A549 (cell line): ENCODE measurements at regions not wholly inside any gene's neighbourhood (a gene's known extent, or its start where the extent isn't known, plus 50 kb on each side); places are given as distances from the start of the nearest gene placed in this dataset.

ENCODE experiments used
- ATAC-seq, 2 experiments: fragments of 200-7000 bp in 1 of 2; fragments of >200 bp in 1 of 2; cut with Nextera tagmentation in 1 of 2; cut with Tn5 transposase in 1 of 2; 3 replicates each; pipeline versions ENCODE4 v1.8.0 to v1.9.1; 2018 to 2020; ENCODE audit warnings: mild to moderate bottlenecking in 1 of 2, moderate library complexity in 1 of 2
- CTCF ChIA-PET: fragments of 300-600 bp; sonication (Branson Sonifier 250); formaldehyde crosslinking; extraction: SDS; loops from one replicate; lab custom pipeline; 2021; ENCODE audit warnings: antibody characterized with exemption, inconsistent platforms; lab: Yijun Ruan, JAX
- POLR2A ChIA-PET: fragments of 350-600 bp; formaldehyde crosslinking; extraction: SDS; loops from one replicate; lab custom pipeline; 2021; ENCODE audit warnings: antibody characterized with exemption, inconsistent platforms; lab: Yijun Ruan, JAX
- DNase-seq, 2 experiments: peaks; one replicate each; pipeline versions ENCODE4 v3.0.0 to v3.0.0-alpha.2; 2011 to 2016; ENCODE audit warnings: low read depth in 1 of 2, low spot score in 1 of 2
- FAIRE-seq: peaks from 2 replicates; lab custom pipeline; 2011; peaks lifted over from hg19 to GRCh38; lab: Jason Lieb, UNC
- H3K27ac ChIP-seq, 2 experiments: fragments of >200 bp; sonication (Bioruptor Twin); formaldehyde crosslinking; 3 replicates each; pipeline ENCODE4 v1.5.1; 2016 to 2017
- H3K4me1 ChIP-seq: fragments of >200 bp; sonication (Bioruptor Twin); formaldehyde crosslinking; 3 replicates; pipeline ENCODE4 v1.6.1; 2016
- H3K4me2 ChIP-seq: fragments of >200 bp; sonication (Bioruptor Twin); formaldehyde crosslinking; 3 replicates; pipeline ENCODE4 v1.6.1; 2016
- H3K4me3 ChIP-seq: fragments of >200 bp; sonication (Bioruptor Twin); formaldehyde crosslinking; 3 replicates; pipeline ENCODE4 v1.5.1; 2016
- H3K9me3 ChIP-seq: fragments of >200 bp; sonication (Bioruptor Twin); formaldehyde crosslinking; 3 replicates; pipeline ENCODE4 v1.6.1; 2016
- BHLHE40 ChIP-seq: IDR thresholded peaks from 2 replicates; pipeline ENCODE4 v1.6.1; 2012; ENCODE audit warnings: low read depth, low read length, inconsistent platforms
- CBX8 ChIP-seq: fragments of 200-600 bp; sonication (generic); IDR thresholded peaks from 2 replicates; pipeline ENCODE4 v1.6.1; 2016
- EHMT2 ChIP-seq: fragments of 200-600 bp; sonication (generic); IDR thresholded peaks from 2 replicates; pipeline ENCODE4 v1.6.1; 2016; ENCODE audit warnings: antibody characterized with exemption, low read depth, mild to moderate bottlenecking, moderate library complexity
- ESRRA ChIP-seq: fragments of 150-350 bp; IDR thresholded peaks from 2 replicates; pipeline ENCODE4 v1.6.1; 2014; ENCODE audit warnings: mild to moderate bottlenecking, low read length, borderline replicate concordance
- GATA3 ChIP-seq: IDR thresholded peaks from 2 replicates; pipeline ENCODE4 v1.6.1; 2012; ENCODE audit warnings: borderline replicate concordance
- HEYL ChIP-seq: fragments of 250-450 bp; sonication (Bioruptor Pico); IDR thresholded peaks from 2 replicates; pipeline ENCODE4 v1.8.0; 2021; ENCODE audit warnings: mild to moderate bottlenecking, moderate library complexity
- HOXA7 ChIP-seq: fragments of 250-450 bp; sonication (Bioruptor Pico); IDR thresholded peaks from 2 replicates; pipeline ENCODE4 v1.5.0; 2020; ENCODE audit warnings: mild to moderate bottlenecking, moderate library complexity
- HOXB5 ChIP-seq: fragments of 250-450 bp; sonication (Bioruptor Pico); IDR thresholded peaks from 2 replicates; pipeline ENCODE4 v1.5.0; 2020; ENCODE audit warnings: mild to moderate bottlenecking, moderate library complexity
- KDM1A ChIP-seq: fragments of 200-600 bp; sonication (generic); IDR thresholded peaks from 2 replicates; pipeline ENCODE4 v1.6.1; 2016; ENCODE audit warnings: low read depth, mild to moderate bottlenecking
- MAFK ChIP-seq: fragments of 450-650 bp; IDR thresholded peaks from 2 replicates; pipeline ENCODE4 v1.6.1; 2014; ENCODE audit not compliant: partially characterized antibody
- NPAS2 ChIP-seq: fragments of 250-450 bp; sonication (Bioruptor Pico); IDR thresholded peaks from 2 replicates; pipeline ENCODE4 v1.8.0; 2022; ENCODE audit warnings: mild to moderate bottlenecking, moderate library complexity, borderline replicate concordance
- NR3C1 ChIP-seq: fragments of >200 bp; sonication (Bioruptor Twin); formaldehyde crosslinking; IDR thresholded peaks from 3 replicates; pipeline ENCODE4 v1.6.1; 2017
- PHF8 ChIP-seq: fragments of 200-600 bp; sonication (generic); IDR thresholded peaks from 2 replicates; pipeline ENCODE4 v1.6.1; 2016; ENCODE audit warnings: low read depth, mild to moderate bottlenecking, antibody characterized with exemption, moderate library complexity, borderline replicate concordance
- POLR2AphosphoS2 ChIP-seq: conservative IDR thresholded peaks from 2 replicates; pipeline ENCODE4 v1.6.1; 2012; ENCODE audit warnings: low read length, improper control_type of control experiment, inconsistent platforms
- RNF2 ChIP-seq: fragments of 200-600 bp; sonication (generic); IDR thresholded peaks from 2 replicates; pipeline ENCODE4 v1.6.1; 2016; ENCODE audit warnings: low read depth, mild to moderate bottlenecking, antibody characterized with exemption, moderate library complexity, borderline replicate concordance
- SMC3 ChIP-seq: fragments of >200 bp; sonication (Bioruptor Twin); formaldehyde crosslinking; IDR thresholded peaks from 3 replicates; pipeline ENCODE4 v1.6.1; 2018; ENCODE audit warnings: inconsistent platforms
- SREBF2 ChIP-seq: fragments of 450-650 bp; IDR thresholded peaks from 2 replicates; pipeline ENCODE4 v1.6.1; 2014; ENCODE audit warnings: mild to moderate bottlenecking, moderate library complexity
- ZNF302 ChIP-seq: fragments of 250-450 bp; sonication (Bioruptor Pico); IDR thresholded peaks from 2 replicates; pipeline ENCODE4 v1.9.0; 2021; ENCODE audit warnings: inconsistent platforms, mild to moderate bottlenecking, moderate library complexity
- WGBS: methylation state at CpG from one replicate; pipeline ENCODE4 v1.1.6; 2017; ENCODE audit errors: missing lambda C conversion rate; 5-methylcytosine and 5-hydroxymethylcytosine counted together
- TF ChIP-seq, protein P1 (sequence below): IDR thresholded peaks from 2 replicates; pipeline ENCODE4 v1.6.1; 2012
- TF ChIP-seq, protein P2 (sequence below): IDR thresholded peaks from 2 replicates; pipeline ENCODE4 v1.6.1; 2012; ENCODE audit warnings: low read depth, borderline replicate concordance
- TF ChIP-seq, protein P3 (sequence below): fragments of 200-600 bp; sonication (generic); IDR thresholded peaks from 2 replicates; pipeline ENCODE4 v1.6.1; 2016; ENCODE audit warnings: antibody characterized with exemption, mild to moderate bottlenecking, moderate library complexity
- TF ChIP-seq, protein P4 (sequence below): fragments of 450-650 bp; IDR thresholded peaks from 2 replicates; pipeline ENCODE4 v1.6.1; 2014; ENCODE audit warnings: antibody characterized with exemption
- TF ChIP-seq, protein P5 (sequence below): fragments of 150-350 bp; IDR thresholded peaks from 2 replicates; pipeline ENCODE4 v1.6.1; 2014; ENCODE audit warnings: low read depth, mild to moderate bottlenecking, low read length

DNA sequence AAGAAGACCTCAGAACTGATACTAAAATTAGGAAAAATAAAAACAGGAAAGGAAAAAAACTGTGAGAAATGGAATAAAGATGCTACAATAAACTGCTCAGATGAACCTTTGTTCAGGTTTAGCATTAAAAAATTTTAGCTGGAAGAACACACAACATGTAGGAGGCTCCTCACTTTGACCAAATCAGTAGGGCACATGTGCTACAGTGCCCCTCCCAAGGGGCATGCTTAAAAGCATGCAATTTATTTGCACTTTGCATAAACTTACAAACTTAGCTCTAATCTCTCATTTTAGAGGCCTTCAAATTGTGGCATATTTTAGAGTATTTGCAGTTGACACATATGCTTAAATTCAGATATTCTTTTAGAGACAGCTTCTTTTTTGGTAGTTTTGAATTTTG lies 570.2 kb downstream of the UTRN start:
- Histone ChIP-seq H3K4me2 (no peak overlapping the region), H3K4me3 (no peak overlapping the region), H3K9me3 (no peaks in the 10 kb centered on the region)
- ChIA-PET CTCF (interaction anchor here (0.6 to 1.6 kb wide), 2 partner anchors 13 to 119 kb away, joined by 3 to 5 read pairs; no protein-coding TSS in a partner anchor), POLR2A (no interaction called here)
- ATAC-seq (no peak), FAIRE-seq (no peak), DNase-seq (no peak)
- TF ChIP-seq CBX8 = no peak
- TF ChIP-seq SREBF2 = no peak
- no peak for TF ChIP-seq HOXA7 (CRISPR knock-in tag)
- no peak for TF ChIP-seq EHMT2
- TF ChIP-seq, protein P1, sequence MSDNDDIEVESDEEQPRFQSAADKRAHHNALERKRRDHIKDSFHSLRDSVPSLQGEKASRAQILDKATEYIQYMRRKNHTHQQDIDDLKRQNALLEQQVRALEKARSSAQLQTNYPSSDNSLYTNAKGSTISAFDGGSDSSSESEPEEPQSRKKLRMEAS = no peak
- no peak for TF ChIP-seq GATA3
- no peak for TF ChIP-seq PHF8
- TF ChIP-seq, protein P2, sequence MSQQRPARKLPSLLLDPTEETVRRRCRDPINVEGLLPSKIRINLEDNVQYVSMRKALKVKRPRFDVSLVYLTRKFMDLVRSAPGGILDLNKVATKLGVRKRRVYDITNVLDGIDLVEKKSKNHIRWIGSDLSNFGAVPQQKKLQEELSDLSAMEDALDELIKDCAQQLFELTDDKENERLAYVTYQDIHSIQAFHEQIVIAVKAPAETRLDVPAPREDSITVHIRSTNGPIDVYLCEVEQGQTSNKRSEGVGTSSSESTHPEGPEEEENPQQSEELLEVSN = no peak
- TF ChIP-seq, protein P3, sequence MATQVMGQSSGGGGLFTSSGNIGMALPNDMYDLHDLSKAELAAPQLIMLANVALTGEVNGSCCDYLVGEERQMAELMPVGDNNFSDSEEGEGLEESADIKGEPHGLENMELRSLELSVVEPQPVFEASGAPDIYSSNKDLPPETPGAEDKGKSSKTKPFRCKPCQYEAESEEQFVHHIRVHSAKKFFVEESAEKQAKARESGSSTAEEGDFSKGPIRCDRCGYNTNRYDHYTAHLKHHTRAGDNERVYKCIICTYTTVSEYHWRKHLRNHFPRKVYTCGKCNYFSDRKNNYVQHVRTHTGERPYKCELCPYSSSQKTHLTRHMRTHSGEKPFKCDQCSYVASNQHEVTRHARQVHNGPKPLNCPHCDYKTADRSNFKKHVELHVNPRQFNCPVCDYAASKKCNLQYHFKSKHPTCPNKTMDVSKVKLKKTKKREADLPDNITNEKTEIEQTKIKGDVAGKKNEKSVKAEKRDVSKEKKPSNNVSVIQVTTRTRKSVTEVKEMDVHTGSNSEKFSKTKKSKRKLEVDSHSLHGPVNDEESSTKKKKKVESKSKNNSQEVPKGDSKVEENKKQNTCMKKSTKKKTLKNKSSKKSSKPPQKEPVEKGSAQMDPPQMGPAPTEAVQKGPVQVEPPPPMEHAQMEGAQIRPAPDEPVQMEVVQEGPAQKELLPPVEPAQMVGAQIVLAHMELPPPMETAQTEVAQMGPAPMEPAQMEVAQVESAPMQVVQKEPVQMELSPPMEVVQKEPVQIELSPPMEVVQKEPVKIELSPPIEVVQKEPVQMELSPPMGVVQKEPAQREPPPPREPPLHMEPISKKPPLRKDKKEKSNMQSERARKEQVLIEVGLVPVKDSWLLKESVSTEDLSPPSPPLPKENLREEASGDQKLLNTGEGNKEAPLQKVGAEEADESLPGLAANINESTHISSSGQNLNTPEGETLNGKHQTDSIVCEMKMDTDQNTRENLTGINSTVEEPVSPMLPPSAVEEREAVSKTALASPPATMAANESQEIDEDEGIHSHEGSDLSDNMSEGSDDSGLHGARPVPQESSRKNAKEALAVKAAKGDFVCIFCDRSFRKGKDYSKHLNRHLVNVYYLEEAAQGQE = no peak
- no peak for TF ChIP-seq RNF2
- no peak for TF ChIP-seq MAFK
- TF ChIP-seq HOXB5 (CRISPR knock-in tag) = no peak
- TF ChIP-seq HEYL (CRISPR knock-in tag) = no peak
- TF ChIP-seq ESRRA = no peak
- TF ChIP-seq NR3C1 = no peak
- TF ChIP-seq KDM1A = no peak
- TF ChIP-seq, all 56 proteins: peak for 0
- H3K4me1 ChIP-seq = no peaks in the 10 kb centered on the region
- no peak overlapping the region for H3K27ac ChIP-seq

DNA sequence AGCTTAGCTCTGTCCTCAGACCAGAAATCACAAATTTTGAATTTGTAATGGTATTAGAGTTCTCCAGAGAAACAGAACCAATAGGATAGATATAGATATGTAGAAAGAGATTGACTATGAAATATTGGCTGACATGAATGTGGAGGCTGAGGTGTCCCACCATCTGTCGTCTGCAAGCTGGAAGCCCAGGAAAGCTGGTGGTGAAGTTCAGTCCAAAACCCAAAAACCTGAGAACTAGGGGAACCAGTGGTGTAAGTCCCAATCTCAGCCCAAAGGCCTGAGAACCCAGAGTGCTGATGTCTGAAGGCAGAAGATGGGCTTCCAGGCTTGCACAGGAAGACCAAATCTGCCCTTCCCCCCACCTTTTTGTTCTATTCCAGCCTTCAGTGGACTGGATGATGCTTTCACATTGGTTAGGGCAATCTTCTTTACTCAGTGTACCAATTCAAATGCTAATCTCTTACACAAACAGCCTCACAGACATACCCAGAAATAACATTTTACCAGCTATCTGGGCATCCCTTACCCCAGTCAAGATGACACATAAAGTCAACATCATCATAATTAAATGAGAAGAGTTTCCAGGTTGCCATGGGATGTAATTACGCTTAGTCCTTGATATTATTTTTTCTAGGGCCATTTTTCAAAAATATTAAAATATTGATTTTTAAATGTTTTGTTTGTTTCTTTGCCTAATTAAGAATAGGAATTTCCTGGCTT lies 570.8 kb downstream of the UTRN start:
- POLR2A ChIA-PET = no interaction called here
- Histone ChIP-seq H3K4me3 (no peak overlapping the region), H3K9me3 (no peaks in the 10 kb centered on the region)
- WGBS = 93% methylated on average over 2 of the region's 2 CpGs
- DNase-seq (no peak), ATAC-seq (no peak)
- TF ChIP-seq EHMT2 (no peak), NPAS2 (CRISPR knock-in tag) (no peak), ZNF302 (CRISPR knock-in tag) (no peak), BHLHE40 (no peak), POLR2AphosphoS2 (no peak), SMC3 (no peak)
- TF ChIP-seq, protein P2 = no peak
- TF ChIP-seq, protein P4, sequence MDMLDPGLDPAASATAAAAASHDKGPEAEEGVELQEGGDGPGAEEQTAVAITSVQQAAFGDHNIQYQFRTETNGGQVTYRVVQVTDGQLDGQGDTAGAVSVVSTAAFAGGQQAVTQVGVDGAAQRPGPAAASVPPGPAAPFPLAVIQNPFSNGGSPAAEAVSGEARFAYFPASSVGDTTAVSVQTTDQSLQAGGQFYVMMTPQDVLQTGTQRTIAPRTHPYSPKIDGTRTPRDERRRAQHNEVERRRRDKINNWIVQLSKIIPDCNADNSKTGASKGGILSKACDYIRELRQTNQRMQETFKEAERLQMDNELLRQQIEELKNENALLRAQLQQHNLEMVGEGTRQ = no peak
- TF ChIP-seq, protein P5, sequence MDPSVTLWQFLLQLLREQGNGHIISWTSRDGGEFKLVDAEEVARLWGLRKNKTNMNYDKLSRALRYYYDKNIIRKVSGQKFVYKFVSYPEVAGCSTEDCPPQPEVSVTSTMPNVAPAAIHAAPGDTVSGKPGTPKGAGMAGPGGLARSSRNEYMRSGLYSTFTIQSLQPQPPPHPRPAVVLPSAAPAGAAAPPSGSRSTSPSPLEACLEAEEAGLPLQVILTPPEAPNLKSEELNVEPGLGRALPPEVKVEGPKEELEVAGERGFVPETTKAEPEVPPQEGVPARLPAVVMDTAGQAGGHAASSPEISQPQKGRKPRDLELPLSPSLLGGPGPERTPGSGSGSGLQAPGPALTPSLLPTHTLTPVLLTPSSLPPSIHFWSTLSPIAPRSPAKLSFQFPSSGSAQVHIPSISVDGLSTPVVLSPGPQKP = no peak
- TF ChIP-seq, protein P3 = no peak
- TF ChIP-seq, all 56 proteins: peak for 0
- CTCF ChIA-PET = interaction anchor here (1.6 kb wide), 1 partner anchor 13 kb away, joined by 5 read pairs; no protein-coding TSS in a partner anchor
- no peaks in the 10 kb centered on the region for H3K4me1 ChIP-seq
- no peak overlapping the region for H3K27ac ChIP-seq
- no peak for FAIRE-seq
- H3K4me2 ChIP-seq = no peak overlapping the region
